GM18873 (cell line): ENCODE measurements at regions not wholly inside any gene's neighbourhood (a gene's known extent, or its start where the extent isn't known, plus 50 kb on each side); places are given as distances from the start of the nearest gene placed in this dataset.
"Not testable (repeated sequence)": the region's sequence is repeated elsewhere in the genome, so short reads cannot be mapped to it uniquely, and the experiment has no call there.

ENCODE experiments used
- ATAC-seq: cut with Tn5 transposase; IDR thresholded peaks from one replicate; pipeline ENCODE4 v1.9.1; 2021; ENCODE audit warnings: mild to moderate bottlenecking, moderate library complexity, moderate number of reproducible peaks; ENCODE audit not compliant: unreplicated experiment, low FRiP score

DNA sequence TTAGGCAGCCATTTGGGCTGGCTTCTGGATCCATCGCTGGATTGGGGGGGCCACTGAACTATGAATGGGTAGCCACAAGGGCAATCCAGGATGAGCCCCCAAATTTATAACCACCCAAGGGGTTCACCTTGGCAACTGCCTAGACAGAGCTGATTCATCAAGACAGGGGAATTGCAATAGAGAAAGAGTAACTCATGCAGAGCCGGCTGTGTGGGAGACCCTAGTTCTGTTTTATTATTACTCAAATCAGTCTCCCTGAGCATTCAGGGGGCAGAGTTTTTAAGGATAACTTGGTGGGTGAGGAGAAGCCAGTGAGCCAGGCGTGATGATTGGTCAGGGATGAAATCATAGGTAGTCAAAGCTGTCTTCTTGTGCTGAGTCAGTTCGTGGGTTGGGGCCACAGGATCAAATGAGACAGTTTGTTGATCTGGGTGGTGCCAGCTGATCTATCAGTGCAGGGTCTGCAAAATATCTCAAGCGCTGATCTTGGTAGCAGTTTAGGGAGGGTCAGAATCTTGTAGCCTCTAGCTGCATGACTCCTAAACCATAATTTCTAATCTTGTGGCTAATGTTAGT lies 57.9 kb downstream of the DNAJB9 start:
- no peak for ATAC-seq

DNA sequence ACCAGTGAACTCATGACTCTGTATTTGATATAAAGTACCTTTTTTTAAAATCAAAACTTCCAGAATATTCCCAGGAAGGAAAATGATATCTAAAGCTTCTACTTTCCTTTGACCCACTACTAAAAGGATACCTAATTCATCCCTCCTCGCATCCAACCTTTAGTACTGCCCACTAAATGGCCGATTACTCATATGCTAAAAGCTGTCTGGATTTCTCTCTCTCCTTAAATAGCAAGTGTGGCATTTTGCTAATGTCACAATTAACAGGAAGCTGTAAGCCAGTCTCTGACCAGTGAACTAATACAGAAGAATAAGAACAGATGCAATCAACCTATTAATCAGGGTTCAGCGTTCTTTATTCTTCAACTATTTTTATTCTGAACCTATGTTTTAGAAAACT lies 59.0 kb downstream of the DNAJB9 start:
- ATAC-seq: no peak

DNA sequence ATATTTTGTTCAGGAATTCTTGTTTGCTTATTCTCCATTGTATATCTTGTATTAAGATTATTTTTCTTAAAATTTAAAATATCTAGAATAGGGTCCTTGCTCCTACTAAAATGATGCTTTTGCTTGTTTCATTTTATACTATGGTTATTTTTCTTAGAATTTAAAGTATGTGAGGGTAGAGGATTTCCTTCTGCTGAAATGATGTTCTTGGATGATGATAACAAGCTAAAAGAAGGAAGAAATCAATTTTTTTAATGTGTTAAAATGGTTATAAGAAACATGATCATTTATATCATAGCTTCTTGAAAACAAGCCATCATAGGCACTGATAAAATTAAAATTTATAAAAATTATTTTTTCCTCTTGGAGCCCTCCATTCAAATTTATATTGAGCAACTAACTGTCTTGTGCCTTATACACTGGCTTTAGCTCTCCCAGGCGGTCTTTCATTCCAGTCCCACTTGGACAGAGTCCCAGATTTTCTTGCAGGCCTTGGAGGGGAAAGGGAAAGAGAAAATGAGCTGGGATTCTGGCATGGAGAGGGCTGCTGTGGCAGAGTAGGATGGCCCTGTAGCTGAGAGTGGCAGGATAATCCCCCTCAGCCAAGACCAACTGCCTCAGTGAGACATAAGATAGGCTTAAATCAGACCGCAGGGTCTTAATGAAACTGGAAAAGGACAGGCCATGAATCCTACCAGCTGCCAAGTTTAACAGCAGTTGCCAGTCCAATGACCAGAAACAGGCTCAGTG lies 60.2 kb downstream of the DNAJB9 start:
- no peak for ATAC-seq

- ATAC-seq: no peak
Measured at GRCh38 chr7:108634036-108634435, 64.4 kb downstream of the DNAJB9 start.

- ATAC-seq: no peak
Measured at GRCh38 chr7:108634535-108634934, 64.9 kb downstream of the DNAJB9 start.

- ATAC-seq: no peak
Measured at GRCh38 chr7:108637049-108637621, 67.5 kb downstream of the DNAJB9 start.

DNA sequence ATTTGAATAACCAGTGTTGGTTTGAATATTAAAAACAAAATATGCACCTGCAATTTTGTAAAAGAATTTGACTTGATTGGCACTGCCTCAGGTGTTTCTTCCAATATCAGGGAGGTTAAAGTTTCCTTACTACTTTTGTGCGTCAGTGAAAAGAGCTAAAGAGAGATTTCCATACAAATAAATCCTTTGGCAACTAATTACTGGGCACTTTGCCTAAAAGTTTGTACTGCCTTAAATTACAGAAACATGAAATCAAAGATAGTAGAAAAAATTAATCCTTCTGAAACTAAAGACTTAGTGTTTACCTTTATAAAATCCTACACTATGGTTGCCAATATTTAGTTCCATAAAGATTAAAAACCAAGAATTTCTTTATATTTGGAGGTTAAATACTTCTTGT lies 72.5 kb downstream of the DNAJB9 start:
- ATAC-seq: no peak

GRCh38 chr7:108643136-108643535 lies 73.5 kb downstream of the DNAJB9 start:
- no peak for ATAC-seq

- no peak for ATAC-seq
Measured at GRCh38 chr7:108648989-108649388, 79.3 kb downstream of the DNAJB9 start.

GRCh38 chr7:108650467-108650866 lies 80.8 kb downstream of the DNAJB9 start:
- ATAC-seq: no peak

GRCh38 chr7:108652886-108653285 lies 83.2 kb downstream of the DNAJB9 start:
- ATAC-seq: no peak

- no peak for ATAC-seq
Measured at GRCh38 chr7:108653526-108653925, 83.9 kb downstream of the DNAJB9 start.

DNA sequence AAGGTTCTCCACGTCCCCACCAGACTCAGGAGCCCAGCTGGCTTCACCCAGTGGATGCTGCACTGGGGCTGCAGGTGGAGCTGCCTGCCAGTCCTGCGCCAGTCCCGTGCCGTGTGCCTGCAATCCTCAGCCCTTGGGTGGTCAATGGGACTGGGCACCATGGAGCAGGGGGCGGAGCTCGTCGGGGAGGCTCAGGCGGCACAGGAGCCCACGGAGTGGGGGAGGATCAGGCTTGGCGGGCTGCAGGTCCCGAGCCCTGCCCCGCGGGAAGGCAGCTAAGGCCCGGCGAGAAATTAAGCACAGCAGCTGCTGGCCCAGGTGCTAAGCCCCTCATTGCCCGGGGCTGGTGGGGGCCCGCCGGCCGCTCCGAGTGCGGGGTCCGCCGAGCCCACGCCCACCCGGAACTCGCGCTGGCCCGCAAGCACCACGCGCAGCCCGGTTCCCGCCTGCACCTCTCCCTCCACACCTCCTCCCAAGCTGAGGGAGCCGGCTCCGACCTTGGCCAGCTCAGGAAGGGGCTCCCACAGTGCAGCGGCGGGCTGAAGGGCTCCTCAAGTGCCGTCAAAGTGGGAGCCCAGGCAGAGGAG lies 87.6 kb downstream of the DNAJB9 start:
- ATAC-seq: not testable (repeated sequence)

DNA sequence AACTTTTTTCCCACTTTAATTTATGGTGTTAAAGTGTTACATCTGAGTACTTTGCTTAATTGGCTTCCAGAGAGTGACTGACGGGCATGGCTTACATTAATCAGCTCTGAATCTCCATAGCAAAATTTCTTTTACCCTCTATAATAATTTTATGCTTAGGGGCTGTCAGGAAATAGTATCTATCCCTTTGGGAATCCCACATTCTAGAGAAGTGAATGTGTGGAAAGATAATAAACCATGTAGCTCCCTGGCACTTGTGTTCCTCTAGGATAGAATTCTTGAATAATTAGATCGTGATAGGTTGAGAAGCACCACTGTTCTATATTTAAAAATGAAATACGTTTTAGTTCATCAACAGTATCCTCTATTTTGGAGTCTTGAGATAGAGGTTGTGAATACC lies 89.6 kb downstream of the DNAJB9 start:
- ATAC-seq: no peak

GRCh38 chr7:108659867-108660266 lies 90.2 kb downstream of the DNAJB9 start:
- ATAC-seq: no peak

- ATAC-seq: no peak
Measured at GRCh38 chr7:108660465-108660864, 90.8 kb downstream of the DNAJB9 start.

DNA sequence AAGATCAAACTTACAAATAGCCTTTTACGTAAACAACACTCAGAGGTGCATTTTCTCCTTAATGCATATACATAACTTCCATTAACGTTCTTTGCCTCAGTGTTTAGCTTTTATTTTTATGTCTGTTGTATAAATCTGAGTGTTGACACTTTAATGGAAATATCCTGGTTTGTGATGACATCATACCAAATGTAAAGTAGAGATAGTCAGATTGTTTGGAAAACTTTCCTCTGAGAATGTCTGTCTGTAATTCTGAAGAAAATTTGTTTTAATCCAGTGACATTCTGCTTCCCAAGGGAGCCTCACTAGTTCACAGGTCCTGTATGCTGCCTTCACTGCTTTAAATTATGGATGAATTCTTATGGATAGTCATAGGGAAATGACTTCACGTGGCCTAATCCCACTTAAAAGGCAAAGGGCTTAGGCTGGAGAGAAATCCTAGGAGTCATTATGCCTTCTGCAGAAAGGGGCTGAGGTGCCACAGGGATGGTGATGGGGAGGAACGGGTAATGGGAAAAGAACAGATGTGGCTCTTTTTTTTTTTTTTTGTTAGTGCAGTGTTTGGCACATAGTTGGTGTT lies 93.2 kb downstream of the DNAJB9 start:
- no peak for ATAC-seq

GRCh38 chr7:108663701-108664100 lies 94.0 kb downstream of the DNAJB9 start:
- no peak for ATAC-seq

- no peak for ATAC-seq
Measured at GRCh38 chr7:108667216-108667615, 97.5 kb downstream of the DNAJB9 start.

DNA sequence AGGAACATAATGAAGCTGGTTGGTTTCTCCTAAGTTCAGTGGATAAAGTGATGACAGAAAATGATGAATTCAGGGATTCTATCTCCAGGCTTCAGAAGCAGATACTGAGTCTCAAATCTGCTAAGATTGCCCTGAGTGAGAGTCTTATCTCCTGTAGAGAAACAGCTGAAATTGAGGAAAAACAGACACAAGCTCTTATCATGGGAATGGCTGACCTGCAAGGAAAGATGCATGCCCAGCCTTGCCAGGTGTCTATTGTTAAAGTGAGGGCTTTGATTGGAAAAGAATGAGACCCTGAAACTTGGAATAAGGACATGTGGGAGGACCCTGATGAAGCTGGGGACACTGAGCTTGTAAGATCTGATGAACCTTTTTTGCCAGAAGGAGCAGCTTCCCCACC lies 100.3 kb downstream of the DNAJB9 start:
- no peak for ATAC-seq

DNA sequence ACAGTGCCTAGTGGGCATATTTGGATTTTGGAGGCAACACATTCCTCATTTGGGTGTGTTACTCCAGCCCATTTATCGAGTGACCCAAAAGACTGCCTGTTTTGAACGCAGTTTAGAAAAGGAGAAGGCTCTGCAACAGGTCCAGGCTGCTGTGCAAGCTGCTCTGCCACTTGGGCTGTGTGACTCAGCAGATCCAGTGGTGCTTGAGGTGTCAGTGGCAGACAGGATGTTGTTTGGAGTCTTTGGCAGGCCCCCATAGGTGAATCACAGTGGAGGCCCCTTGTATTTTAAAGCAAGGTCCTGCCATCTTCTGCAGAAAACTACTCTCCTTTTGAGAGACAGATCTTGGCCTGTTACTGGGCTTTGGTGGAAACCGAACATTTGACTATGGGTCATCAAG lies 104.0 kb downstream of the DNAJB9 start:
- ATAC-seq: not testable (repeated sequence)
